PC-3 (cell line): ENCODE measurements at regions not wholly inside any gene's neighbourhood (a gene's known extent, or its start where the extent isn't known, plus 50 kb on each side); places are given as distances from the start of the nearest gene placed in this dataset.

Experiments
- ATAC-seq: fragments of 200-7000 bp; cut with Tn5 transposase; 2 replicates; pipeline ENCODE4 v1.9.1; 2020; ENCODE audit warnings: mild to moderate bottlenecking, moderate library complexity
- BruUV-seq: library from RNA; stranded (reverse); fragments of 400-500 nt; replicated peaks from 2 replicates; lab custom pipeline; 2021; lab: Mats Ljungman, UMichigan
- CTCF ChIA-PET: fragments of 300-600 bp; sonication (Branson Sonifier 250); formaldehyde crosslinking; loops from one replicate; lab custom pipeline; 2022; ENCODE audit warnings: antibody characterized with exemption; lab: Charles Lee
- POLR2A ChIA-PET: fragments of 300-600 bp; sonication (Branson Sonifier 250); formaldehyde crosslinking; loops from one replicate; lab custom pipeline; 2022; ENCODE audit warnings: antibody characterized with exemption; ENCODE audit not compliant: unreplicated experiment; lab: Charles Lee
- DNase-seq: peaks from one replicate; pipeline ENCODE4 v3.0.0-alpha.2; 2015
- H2AFZ ChIP-seq: fragments of 300-600 bp; sonication (generic); 2 replicates; pipeline ENCODE4 v1.6.0; 2016; ENCODE audit warnings: antibody characterized with exemption, low read length
- H3F3A ChIP-seq: fragments of 300-600 bp; sonication (generic); one replicate; pipeline ENCODE4 v1.6.0; 2017; ENCODE audit warnings: antibody characterized with exemption, low read length, control low read depth, mild to moderate bottlenecking; ENCODE audit not compliant: unreplicated experiment
- H3K27ac ChIP-seq: fragments of 300-600 bp; sonication (generic); 2 replicates; pipeline ENCODE4 v1.5.1; 2016; ENCODE audit warnings: mild to moderate bottlenecking, low read length
- H3K27me3 ChIP-seq: fragments of 300-600 bp; sonication (generic); 2 replicates; pipeline ENCODE4 v1.6.1; 2016; ENCODE audit warnings: low read length, mixed read lengths
- H3K36me3 ChIP-seq: fragments of 300-600 bp; sonication (generic); 2 replicates; pipeline ENCODE4 v1.6.1; 2016; ENCODE audit warnings: low read depth, mixed run types, low read length, mixed read lengths
- H3K4me1 ChIP-seq: fragments of 300-600 bp; sonication (generic); 2 replicates; pipeline ENCODE4 v1.5.1; 2016; ENCODE audit warnings: low read length; ENCODE audit not compliant: insufficient read depth
- H3K4me2 ChIP-seq: fragments of 300-600 bp; sonication (generic); 2 replicates; pipeline ENCODE4 v1.6.0; 2016; ENCODE audit warnings: low read length
- H3K4me3 ChIP-seq: fragments of 300-600 bp; sonication (generic); 2 replicates; pipeline ENCODE4 v1.5.1; 2016; ENCODE audit warnings: mild to moderate bottlenecking, low read length, mixed read lengths
- H3K79me2 ChIP-seq: fragments of 300-600 bp; sonication (generic); 2 replicates; pipeline ENCODE4 v1.6.1; 2017; ENCODE audit warnings: low read length, mixed read lengths
- H3K9ac ChIP-seq: fragments of 300-600 bp; sonication (generic); 2 replicates; pipeline ENCODE4 v1.6.0; 2016; ENCODE audit warnings: mild to moderate bottlenecking, low read length
- H3K9me2 ChIP-seq: fragments of 300-600 bp; sonication (generic); replicated peaks from 2 replicates; pipeline ENCODE4 v1.6.1; 2016; ENCODE audit warnings: mixed run types, low read length, mixed read lengths
- H3K9me3 ChIP-seq: fragments of 300-600 bp; sonication (generic); 2 replicates; pipeline ENCODE4 v1.6.1; 2016; ENCODE audit warnings: low read length, mixed read lengths
- H4K20me1 ChIP-seq: fragments of 300-600 bp; sonication (generic); 2 replicates; pipeline ENCODE4 v1.6.1; 2016; ENCODE audit warnings: low read length, mixed read lengths
- EZH2 ChIP-seq: fragments of 300-600 bp; sonication (generic); IDR thresholded peaks from one replicate; pipeline ENCODE4 v1.6.1; 2017; ENCODE audit warnings: antibody characterized with exemption, mild to moderate bottlenecking, low read length; ENCODE audit not compliant: unreplicated experiment
- EZH2phosphoT487 ChIP-seq: fragments of 300-600 bp; sonication (generic); IDR thresholded peaks from 2 replicates; pipeline ENCODE4 v1.6.1; 2018; ENCODE audit warnings: mild to moderate bottlenecking, antibody characterized with exemption, low read length, borderline replicate concordance
- intact Hi-C: fragments of 100-400 bp; cut with micrococcal nuclease; formaldehyde crosslinking; loops from 2 replicates; pipeline ENCODE4 v1.9.0; 2023
- TF ChIP-seq, protein P1 (sequence below): fragments of 300-600 bp; sonication (generic); conservative IDR thresholded peaks from 2 replicates; pipeline ENCODE4 v1.5.1; 2017; ENCODE audit warnings: antibody characterized with exemption, low read depth, mild to moderate bottlenecking, low read length

DNA sequence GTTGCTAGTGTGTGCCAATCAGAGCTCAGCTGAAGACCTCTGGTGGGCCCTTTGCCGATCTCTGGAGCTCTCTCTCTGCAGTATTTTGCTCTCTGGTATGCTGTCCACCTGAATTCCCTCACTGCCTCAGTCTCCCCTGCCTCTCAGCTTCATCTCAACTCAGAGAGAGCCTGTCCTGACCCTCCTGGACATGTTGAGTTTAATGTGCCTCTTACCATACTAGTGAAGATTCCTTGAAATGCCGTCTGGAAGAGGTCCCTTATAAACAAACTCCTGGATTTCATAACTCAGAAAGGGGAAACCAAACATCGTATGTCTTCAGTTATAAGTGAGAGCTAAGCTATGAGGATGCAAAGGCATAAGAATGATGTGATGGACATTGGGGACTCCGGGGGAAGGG is 231.1 kb upstream of the ZNF217 start:
- no peaks in the 10 kb centered on the region for H3K79me2 ChIP-seq
- no peaks in the 10 kb centered on the region for H3K9me2 ChIP-seq
- no peak overlapping the region for H3K4me3 ChIP-seq
- no peaks in the 10 kb centered on the region for H3K27me3 ChIP-seq
- H3K36me3 ChIP-seq, result no peaks in the 10 kb centered on the region
- H3F3A ChIP-seq, result peaks cover 12% of the 10 kb centered on the region
- no peaks in the 10 kb centered on the region for H3K9me3 ChIP-seq
- H2AFZ ChIP-seq, result no peak overlapping the region
- H3K27ac ChIP-seq, result no peak overlapping the region
- DNase-seq (no peak), ATAC-seq (no peak)
- no peak overlapping the region for H3K4me2 ChIP-seq
- intact Hi-C loops, result loop anchor here (10.0 kb wide), 1 partner anchor 240 kb away; no protein-coding TSS in a partner anchor
- no peaks in the 10 kb centered on the region for H4K20me1 ChIP-seq
- H3K9ac ChIP-seq, result no peak overlapping the region
- TF ChIP-seq, protein P1, sequence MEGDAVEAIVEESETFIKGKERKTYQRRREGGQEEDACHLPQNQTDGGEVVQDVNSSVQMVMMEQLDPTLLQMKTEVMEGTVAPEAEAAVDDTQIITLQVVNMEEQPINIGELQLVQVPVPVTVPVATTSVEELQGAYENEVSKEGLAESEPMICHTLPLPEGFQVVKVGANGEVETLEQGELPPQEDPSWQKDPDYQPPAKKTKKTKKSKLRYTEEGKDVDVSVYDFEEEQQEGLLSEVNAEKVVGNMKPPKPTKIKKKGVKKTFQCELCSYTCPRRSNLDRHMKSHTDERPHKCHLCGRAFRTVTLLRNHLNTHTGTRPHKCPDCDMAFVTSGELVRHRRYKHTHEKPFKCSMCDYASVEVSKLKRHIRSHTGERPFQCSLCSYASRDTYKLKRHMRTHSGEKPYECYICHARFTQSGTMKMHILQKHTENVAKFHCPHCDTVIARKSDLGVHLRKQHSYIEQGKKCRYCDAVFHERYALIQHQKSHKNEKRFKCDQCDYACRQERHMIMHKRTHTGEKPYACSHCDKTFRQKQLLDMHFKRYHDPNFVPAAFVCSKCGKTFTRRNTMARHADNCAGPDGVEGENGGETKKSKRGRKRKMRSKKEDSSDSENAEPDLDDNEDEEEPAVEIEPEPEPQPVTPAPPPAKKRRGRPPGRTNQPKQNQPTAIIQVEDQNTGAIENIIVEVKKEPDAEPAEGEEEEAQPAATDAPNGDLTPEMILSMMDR, result no peak
- TF ChIP-seq EZH2, result no peak
- TF ChIP-seq EZH2phosphoT487, result no peak
- ChIA-PET POLR2A (no interaction called here), CTCF (no interaction called here)
- BruUV-seq, result no TSS peak
- H3K4me1 ChIP-seq, result peaks cover 35% of the 10 kb centered on the region

DNA sequence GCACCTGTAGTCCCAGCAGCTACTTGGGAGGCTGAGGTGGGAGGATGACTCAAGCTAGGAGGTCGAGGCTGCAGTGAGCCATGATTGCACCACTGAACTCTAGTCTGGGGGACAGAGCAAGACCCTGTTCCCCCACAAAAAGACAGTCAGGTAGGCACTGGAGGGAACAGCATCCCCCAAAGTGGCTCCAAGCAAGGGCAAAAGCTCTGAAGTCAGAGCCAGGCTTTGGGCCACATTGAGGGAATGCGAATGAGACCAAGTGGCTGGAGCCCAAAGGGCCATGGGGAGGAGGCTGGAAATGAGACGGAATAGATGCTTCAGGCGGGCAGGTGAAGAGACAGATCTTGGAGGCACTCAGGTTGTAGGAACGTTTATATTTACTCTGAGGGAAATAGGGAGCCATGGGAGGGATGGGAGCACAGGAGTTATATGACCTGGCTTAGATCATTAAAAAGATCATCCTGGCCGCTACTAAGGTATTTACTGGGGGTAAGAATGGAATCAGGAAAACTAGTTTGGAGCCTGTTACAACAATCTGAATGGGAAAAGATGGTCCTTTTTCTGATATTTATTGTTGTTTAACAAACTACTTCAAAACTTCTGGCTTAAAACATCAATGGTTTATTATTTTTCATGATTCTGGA is 229.6 kb upstream of the ZNF217 start:
- no peaks in the 10 kb centered on the region for H4K20me1 ChIP-seq
- peaks cover 20% of the 10 kb centered on the region for H3K4me1 ChIP-seq
- no peak for DNase-seq
- BruUV-seq, result no TSS peak
- H3K27me3 ChIP-seq, result no peaks in the 10 kb centered on the region
- no peak overlapping the region for H3K9ac ChIP-seq
- no peak overlapping the region for H3K4me3 ChIP-seq
- POLR2A ChIA-PET, result no interaction called here
- H3K27ac ChIP-seq, result no peak overlapping the region
- ATAC-seq, result no peak
- peaks cover 3% of the 10 kb centered on the region for H3F3A ChIP-seq
- CTCF ChIA-PET, result no interaction called here
- H2AFZ ChIP-seq, result no peak overlapping the region
- no peaks in the 10 kb centered on the region for H3K36me3 ChIP-seq
- H3K79me2 ChIP-seq, result no peaks in the 10 kb centered on the region
- no peak overlapping the region for H3K4me2 ChIP-seq
- intact Hi-C loops, result loop anchor here (10.0 kb wide), 1 partner anchor 242 kb away; no protein-coding TSS in a partner anchor
- TF ChIP-seq, protein P1, result no peak
- TF ChIP-seq EZH2phosphoT487 (no peak), EZH2 (no peak)
- no peaks in the 10 kb centered on the region for H3K9me2 ChIP-seq
- no peaks in the 10 kb centered on the region for H3K9me3 ChIP-seq

DNA sequence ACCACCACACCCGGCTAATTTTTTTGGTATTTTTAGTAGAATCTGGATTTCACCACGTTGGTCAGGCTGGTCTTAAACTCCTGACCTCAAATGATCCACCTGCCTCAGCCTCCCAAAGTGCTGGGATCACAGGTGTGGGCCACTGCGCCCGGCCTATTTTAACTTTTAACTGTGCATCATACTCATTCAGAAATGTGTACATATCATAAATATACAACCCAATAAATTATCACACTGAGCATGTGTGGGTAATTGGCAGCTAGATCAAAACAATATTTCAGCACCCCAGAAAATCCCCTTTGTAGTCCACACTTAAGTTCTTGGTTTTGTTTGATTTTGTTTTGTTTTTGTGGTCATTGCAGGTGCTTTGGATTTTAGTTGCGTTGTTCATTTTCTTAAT is 228.9 kb upstream of the ZNF217 start:
- H2AFZ ChIP-seq, result no peak overlapping the region
- H3F3A ChIP-seq, result no peaks in the 10 kb centered on the region
- H3K27me3 ChIP-seq, result no peaks in the 10 kb centered on the region
- no peaks in the 10 kb centered on the region for H3K79me2 ChIP-seq
- intact Hi-C loops, result loop anchor here (10.0 kb wide), 1 partner anchor 242 kb away; no protein-coding TSS in a partner anchor
- TF ChIP-seq, protein P1, result no peak
- no peak for TF ChIP-seq EZH2phosphoT487
- TF ChIP-seq EZH2, result no peak
- H4K20me1 ChIP-seq, result no peaks in the 10 kb centered on the region
- H3K9me3 ChIP-seq, result no peaks in the 10 kb centered on the region
- POLR2A ChIA-PET, result no interaction called here
- CTCF ChIA-PET, result no interaction called here
- no peaks in the 10 kb centered on the region for H3K9me2 ChIP-seq
- H3K36me3 ChIP-seq, result no peaks in the 10 kb centered on the region
- no peak overlapping the region for H3K9ac ChIP-seq
- BruUV-seq, result no TSS peak
- H3K4me1 ChIP-seq, result peaks cover 13% of the 10 kb centered on the region
- DNase-seq (no peak), ATAC-seq (no peak)
- no peak overlapping the region for H3K4me3 ChIP-seq
- no peak overlapping the region for H3K27ac ChIP-seq
- no peak overlapping the region for H3K4me2 ChIP-seq
